Activated naive CD4-positive, alpha-beta T cell treated with anti-CD3 and anti-CD28 coated beads, Interleukin-2, amount 50 U/mL, for 16 hours (primary cell): ENCODE measurements at regions not wholly inside any gene's neighbourhood (a gene's known extent, or its start where the extent isn't known, plus 50 kb on each side); places are given as distances from the start of the nearest gene placed in this dataset.
"Not testable (repeated sequence)": the region's sequence is repeated elsewhere in the genome, so short reads cannot be mapped to it uniquely, and the experiment has no call there.

ENCODE experiments used
- DNase-seq: peaks from one replicate; pipeline ENCODE4 v3.0.0-alpha.2; 2020

DNA sequence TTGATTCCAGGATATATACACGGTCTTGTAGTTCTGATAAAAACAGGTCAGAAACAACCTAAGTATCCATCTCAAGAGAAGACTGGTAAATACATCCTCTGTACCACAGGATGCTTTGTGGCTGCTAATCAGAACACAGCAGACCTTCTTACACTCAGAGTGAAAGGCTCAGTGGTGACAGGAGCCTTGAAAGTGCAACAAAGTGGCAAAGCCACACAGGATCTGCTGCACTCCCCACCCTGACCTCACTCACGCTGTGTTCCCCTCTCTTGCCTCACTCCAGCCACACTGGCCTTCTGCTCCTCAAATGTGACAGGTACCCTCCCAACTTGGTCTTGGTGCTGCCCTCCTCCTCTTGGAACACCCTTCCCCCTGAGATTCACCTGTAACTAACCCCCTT lies 98.1 kb upstream of the GRIP1 start:
- peak; percentile 29 for DNase-seq

DNA sequence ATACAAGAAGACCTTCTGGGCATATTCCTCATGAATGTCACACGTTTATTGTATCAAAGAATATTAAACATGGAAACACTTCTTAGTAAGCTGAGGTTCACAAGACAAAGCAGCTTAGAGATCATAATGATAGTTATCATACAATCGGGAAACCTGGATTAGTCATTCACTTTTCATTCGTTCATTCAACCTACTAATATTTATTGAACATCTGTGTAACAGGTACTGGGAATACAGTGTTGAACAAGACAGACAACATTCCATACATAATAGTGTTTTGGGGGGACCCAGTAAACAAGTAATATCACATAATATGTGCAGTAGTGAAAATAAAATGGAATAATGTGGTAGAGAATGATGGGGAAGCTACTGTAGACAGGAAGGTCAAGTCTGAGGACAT lies 100.6 kb upstream of the GRIP1 start:
- no peak for DNase-seq

DNA sequence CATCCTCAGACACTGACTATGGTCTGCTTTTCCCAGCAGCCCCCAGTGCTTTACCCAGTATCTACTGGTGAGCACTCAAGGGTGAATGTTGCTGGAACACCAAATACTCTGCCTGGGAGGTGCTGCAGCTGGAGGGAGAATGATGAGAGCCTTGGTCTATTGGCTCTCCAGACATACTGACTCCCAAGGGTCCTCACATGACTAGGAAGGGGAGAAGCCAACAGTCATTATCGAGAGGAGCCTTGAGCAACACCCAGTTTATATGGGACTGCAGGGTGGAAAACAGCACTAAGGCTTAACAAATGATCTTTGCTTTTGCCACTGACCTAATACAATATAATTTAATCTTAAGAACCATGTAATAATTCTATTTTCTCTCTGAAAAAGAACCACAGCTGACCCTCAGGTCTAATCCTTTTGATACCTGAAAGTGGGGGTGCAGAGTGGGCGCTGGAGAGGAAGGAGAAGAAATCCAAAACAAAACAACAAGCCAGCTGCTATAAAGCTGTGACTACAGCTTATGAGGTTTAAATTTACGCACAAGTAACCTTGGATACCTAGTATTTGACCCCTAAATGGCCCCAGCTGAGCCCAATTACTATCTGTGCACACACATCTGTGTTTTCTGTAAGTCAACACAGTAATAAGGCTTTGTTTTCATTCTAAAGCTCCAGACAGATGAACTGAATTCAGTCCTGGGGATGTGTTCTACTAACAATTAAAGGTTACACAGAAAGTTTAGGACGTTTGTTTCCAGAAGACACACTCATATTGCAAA lies 107.8 kb upstream of the GRIP1 start:
- DNase-seq: no peak

DNA sequence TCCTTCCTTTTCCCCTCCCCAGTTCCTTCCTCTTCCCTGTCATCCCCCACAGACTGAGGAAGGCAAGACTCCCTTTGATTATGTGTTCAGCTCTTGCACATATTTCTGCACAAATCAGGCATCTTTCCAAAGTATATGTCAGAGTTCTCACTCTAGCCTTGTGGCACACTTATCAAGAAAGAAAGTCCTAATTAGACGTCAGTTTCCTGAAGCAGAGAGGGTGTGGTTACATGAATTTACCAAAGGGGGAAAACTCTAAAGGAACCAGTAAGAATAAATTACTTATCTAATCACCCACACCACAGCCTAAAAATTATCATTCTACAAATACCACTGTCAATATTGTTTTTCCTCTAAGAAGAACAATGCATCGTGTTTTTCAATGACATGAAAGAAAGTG lies 120.7 kb upstream of the GRIP1 start:
- DNase-seq: no peak

DNA sequence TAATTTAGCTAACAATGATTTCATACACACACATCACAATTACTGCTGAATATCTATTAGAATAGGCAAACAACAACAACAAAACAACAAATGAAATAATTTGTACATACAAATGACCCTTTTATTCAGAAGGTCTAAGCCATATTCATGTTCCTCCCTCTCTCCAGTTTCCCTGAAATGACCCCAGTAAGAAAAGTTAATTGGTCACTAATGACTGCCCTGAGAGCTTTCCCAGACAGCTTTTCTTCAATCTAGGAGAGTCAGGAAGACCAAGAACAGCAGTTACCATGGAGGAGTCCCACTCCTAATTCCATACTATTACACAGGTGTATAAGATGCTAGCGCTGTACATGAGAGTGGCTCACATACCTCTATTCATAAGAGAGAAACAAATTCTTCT lies 121.2 kb upstream of the GRIP1 start:
- DNase-seq: no peak

DNA sequence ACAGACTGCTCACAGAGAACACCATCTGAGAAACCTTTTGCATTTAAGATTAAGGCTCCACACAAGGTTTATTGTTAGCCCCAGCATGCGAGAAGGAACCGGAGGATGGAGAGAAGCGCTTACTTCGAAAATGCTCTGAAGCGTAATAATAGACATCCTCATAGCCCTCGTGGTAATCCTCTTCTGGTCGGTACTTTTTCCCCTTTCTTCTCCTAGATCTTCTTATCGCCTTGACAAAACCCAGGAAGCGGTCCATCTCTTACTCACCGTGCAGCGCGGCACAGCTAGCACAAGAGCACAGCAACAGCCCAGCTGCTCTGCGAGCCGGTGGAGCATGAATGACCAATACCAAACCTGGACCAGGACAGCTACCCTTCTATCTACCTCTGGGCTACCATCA lies 125.1 kb upstream of the GRIP1 start:
- no peak for DNase-seq

DNA sequence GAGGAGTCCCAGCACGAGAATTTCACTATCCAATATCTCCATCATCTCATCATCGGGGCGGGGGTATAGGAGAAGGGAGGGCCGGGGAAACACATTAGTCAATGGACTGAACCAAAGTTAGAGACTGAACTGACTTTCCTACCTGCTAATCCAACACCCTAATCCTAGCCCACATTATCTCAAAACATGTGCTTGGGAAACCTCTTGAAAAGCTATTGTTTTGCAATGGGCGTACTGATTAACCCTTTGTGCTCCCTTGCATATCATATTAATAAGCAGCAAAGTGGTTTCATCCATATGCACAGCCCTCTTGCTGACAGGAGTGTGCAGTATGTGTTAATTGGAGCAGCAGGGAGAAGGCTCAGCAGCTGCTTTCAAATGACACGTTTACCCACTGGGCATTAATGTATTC lies 125.7 kb upstream of the GRIP1 start:
- no peak for DNase-seq

DNA sequence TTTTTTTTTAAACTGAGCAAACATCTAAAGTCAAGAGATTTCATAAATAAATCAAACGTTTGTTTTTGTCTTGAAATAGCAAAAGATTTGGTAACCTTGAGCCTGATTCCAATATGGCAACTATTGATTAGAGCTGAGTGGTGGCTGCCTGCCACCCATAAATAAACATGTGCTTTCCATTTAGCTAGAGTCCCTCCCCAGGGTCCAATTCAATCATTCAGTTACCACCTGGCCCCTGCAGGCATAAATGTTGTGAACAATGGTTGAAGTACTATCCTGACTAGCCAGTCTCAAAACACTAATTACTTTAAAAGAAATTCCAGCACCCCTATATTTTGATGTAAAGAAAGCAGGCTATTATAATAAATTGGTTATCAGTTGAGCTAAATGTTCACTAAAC lies 129.7 kb upstream of the GRIP1 start:
- DNase-seq: no peak

DNA sequence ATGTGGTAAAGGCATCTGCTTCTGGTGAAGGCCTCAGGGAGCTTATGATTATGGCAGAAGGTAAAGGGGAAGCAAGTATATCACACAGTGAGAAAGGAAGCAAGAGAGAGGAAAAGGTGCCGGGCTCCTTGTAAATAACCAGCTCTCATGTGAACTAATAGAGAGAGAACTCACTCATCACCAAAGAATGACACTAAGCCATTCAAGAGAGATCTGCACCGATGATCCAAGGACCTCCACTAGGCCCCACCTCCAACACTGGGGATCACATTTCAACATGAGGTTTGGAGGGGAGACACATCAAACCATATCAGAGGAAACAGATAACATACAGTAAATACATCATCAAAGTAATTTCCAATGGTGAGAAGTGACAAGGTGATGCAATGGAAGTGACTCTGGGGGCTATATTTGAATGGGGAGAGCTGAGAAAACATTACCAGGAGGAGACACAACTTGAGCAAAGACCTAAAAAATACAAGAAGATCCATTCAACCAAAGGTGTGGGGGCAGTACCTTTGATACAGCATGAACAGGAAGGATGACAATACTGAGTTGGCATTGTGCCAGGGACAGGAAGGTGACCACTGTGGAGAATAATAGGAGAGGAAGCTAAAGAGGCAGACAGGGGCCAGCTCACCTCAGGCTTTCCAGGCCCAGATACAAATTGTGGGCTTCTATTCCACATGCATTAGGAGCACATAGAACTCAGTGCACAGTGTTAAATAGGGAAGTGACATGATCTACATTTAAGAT lies 134.4 kb upstream of the GRIP1 start:
- DNase-seq: no peak

DNA sequence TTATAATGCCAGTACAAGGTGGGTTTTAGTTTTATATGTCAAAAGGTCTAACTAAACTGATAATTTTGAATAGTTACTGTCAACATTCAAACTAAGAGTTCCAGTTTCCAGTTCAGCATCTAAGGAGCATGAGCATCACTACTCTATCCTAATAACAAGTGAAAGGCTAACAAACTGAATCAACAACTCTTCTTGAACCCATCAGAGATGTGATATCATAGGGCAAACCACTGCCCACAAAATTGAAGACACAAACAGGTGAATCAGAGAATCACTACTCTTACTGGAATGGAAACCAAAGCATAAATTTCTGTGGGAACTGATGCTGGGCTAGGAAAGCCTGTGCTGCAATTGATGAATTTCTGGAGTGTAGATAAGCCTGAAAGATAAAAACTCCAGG lies 140.7 kb upstream of the GRIP1 start:
- DNase-seq: no peak

DNA sequence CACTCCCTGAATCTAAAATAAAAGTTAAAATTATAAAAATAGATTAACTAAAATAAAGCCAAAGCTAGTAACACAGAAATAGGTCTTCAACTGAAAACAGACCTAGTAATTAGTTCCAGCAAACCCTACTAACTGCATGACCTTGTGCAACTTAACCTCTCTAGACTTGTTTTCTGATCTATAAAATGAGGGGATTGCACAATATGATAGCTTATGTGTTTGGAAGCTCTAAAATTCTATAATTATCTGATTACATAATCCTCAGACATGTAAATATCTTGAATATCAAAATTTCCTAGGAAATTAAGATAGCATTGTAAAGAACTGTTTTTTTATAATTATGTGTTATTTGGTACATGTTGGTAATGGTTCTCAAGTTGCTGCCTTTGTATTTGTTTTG lies 144.1 kb upstream of the GRIP1 start:
- no peak for DNase-seq

DNA sequence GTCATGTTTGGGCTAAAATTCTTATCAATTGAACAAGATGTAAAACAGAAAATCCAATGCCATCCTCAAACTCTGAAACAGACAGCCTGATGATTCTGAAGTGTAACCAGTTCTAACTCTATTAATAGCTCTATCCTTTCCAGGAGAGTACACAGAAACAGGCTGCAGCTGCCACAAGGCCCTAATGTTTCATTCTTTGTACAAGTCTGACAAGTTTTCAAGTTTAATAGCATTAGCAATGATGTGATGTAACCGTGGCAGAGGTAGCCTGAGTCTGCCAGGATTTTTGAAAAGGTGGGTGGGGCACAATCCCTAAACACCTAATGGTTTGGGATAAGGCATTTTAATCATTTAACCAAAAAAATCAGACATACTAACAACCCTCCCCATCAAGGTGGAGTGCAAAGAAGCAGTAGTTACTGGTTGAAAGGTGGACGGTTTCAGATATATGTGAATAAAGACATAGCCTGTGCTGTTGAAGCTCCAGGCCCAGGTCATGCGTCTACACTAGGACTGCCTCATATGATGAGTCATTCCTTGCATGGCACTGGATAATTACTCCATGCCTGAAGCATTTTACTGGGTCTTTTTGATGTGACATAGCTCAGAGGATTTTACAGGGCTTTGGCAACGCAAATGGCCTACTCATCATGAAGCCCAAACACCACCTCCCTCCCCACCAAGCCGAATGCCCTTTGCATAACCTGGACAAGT lies 145.1 kb upstream of the GRIP1 start:
- no peak for DNase-seq

DNA sequence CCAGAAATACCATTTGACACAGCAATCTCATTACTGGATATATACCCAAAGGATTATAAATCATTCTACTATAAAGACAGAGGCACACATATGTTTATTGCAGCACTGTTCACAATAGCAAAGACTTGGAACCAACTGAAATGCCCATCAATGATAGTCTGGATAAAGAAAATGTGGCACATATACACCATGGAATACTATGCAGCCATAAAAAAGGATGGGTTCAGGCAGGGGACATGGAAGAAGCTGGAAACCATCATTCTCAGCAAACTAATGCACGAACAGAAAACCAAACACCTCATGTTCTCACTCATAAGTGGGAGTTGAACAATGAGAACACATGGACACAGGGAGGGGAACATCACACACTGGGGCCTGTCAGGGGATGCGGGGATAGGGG lies 147.0 kb upstream of the GRIP1 start:
- not testable (repeated sequence) for DNase-seq

DNA sequence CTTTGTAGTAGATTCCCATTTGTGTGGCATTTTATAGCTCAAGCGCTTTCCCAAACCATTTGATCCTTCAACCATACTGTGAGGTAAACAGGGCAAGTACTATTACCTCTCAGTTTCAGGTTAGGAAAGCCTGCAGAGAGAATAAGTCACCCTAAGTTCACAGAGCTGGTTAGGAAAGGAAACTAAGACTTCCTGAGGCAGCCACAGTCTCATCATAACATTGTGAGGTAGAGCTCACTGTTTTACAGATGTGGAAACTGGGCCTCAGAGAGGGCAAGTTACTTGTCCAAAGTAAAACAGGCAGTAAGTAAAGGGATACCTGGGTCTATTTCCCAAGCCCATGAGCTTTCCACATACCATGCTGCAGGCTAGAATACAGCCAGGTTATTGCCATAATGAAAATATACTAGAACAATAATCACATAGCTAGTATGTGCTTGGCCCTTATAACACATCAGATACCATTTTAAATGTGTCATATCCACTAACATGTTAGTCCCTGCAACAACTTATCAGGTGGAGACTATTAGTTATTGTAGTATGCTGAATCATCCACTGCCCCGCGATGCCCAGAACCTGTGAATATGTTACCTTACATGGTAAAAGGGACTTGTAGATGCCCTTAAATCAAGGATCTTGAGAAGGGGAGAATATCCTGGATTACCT lies 150.9 kb upstream of the GRIP1 start:
- DNase-seq: no peak

DNA sequence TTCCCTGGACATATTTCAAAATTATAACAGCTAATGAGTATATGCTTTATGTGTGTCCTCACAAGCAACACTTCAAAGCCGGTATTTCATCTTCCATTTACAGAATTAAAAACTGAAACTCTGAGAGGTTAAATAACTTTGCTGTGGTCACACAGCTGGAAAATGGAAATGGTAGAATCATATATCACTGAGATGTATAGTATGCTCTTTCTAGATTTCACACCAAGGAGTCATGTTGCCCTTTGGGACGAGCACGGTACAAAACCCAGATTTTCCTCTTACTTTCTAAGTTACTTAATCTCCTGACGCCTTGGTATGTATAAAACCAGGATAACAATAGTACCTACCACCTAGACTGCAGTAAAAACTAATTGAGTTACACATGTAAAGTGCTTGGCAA lies 152.6 kb upstream of the GRIP1 start:
- no peak for DNase-seq

DNA sequence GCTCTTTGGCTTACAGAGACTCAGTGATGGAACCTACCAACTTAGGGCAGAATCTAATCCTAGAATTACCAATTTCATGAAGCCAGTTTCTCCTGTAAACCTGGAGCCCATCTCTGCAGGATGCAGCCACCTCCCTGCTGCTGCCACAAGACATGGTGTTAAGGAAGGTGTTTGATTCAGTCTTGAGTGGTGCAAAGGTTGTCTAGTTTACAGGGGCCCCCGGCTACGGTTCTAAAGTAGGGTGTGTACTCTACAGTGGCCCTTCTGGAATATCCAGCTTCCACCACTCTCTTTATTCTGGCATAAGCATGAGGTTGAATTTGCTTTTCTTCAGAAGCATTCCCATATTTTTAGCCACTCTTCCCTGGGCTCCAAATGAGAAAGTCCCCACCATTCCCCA lies 154.1 kb upstream of the GRIP1 start:
- no peak for DNase-seq

DNA sequence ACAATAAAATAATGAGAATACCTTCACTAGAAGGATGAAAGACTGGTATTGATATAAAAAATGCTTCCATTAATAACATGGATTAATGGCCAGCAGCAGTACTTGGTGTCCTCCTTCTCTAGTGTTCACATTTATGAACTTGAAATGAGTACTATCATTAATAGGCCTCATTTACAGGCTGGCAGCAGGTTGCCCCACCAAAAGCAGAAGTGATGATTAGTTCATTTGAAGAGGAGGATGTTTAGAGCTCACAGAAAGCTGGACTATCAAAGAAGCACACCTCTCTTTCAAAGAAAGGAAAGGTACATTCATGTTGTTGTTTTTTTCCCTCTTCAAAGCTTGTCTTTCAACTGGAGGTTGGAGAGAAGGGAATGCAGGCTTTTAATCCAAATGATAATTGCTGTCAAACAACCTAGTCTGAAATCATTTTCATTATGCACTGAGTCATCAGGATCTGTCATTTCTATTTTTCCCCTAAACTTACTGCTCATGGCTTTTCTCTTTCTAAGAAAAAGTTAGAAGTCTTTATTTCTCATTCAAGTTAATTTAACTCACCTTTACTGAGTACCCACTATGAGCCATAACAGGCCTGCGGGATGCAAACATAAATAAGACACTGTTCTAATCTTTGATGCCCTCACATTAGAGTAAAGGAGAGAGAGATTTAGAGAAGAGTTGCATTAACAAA lies 157.9 kb upstream of the GRIP1 start:
- no peak for DNase-seq

DNA sequence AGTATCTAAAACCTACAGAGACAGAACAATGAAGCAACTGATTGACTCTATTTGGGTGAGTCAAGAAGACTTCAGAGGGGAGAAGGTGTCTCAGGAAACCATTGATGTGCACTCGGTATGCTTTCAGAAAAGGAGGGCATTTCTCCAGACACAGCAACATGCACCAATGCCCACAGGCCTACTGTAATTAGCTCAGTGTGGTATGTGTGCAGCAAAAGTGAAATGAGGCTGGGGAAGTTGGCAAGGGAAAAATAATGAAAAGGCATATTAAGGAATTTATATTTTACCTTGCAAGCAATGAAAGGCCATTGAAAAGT lies 158.4 kb upstream of the GRIP1 start:
- no peak for DNase-seq

DNA sequence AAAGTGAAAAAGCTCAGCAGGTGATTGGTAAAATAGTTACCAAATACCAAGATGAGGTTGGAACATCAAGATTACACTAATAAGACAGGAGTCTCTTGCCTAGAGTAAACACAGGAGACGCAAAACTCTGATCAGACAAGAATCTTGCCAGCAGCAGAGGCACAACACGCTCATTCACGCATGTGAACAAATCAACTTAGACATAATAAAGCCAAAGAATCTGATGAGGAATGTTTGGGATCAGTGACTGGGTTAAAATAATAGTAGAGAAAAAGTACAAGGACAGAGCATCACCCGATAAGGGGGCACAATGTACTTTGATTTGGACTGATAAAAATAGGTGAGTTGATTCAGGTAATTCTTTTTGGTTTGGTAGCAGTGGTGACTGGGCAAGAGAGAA lies 159.5 kb upstream of the GRIP1 start:
- no peak for DNase-seq

DNA sequence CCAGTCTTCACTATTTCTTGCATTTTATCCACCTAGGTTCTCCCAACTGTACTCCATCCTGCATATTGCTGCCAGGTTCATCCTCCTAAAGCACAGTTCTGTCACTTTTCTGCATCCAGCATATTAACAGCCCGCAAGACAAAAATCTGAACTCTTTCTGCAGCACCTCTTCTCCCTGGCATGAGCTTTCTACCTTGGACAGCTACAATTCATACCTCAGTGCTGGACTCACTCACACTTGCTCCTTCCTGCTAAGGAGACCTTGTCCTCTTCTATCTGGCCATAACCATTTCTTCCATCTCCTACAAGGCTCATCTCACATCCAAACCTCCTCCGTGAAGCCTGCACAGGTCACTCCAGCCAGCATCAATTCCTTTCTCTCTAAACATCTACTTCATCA lies 170.1 kb upstream of the GRIP1 start:
- DNase-seq: no peak

DNA sequence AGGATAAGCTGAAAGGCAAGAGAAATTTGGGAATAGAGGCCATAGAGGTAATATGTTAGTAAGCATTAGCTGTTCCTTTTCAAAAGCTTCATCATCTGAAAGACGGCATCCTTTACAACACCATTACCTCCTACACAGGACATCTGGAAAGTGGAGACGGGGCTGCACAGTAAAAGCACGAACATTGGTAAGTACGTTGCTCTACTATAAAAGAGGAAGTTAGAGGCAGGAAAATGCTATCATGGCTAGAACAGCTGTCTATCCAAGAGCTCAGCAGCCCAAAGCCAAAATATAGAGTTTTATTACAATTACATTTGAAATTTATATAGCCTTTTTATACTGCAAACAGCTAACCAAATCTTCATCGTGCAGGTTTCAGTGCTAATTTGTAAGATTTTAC lies 172.3 kb upstream of the GRIP1 start:
- DNase-seq: no peak

DNA sequence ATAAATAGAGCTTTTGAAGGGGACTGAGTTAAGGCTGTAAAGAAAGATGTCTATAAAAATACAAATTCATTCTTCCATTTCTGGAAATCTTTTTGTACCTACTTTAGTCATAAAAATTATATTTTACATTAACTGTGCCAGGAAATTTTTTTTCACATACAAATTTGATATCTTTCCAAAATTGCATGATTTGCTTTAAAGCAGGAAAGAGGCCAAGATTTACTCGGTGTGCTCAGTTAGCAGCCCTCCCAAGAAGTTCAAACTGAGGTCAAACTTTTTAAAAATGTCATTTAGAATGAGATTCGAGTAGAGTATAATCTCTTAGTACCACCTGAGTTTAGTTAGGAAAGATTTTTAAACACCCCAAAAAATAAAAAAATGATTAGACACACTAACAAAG lies 173.2 kb upstream of the GRIP1 start:
- DNase-seq: no peak

DNA sequence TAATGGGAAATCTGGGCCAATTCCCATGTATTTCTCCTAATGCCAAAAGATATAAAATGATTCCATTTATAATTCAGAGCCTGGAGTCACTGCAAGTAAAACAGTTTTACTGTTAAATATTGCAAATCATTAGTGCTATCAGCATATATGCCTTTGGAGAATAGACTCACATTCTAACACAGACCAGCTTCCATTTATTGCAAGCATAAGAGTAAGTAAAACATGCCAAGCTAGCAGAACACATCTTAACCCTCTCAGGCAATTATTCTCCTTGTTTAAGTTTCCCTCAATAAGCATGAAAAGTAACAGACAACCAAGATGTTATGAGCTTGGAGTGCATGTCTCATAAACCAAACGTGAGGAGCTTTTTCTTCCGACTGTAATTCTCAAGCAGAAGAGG lies 173.9 kb upstream of the GRIP1 start:
- no peak for DNase-seq
